C4-2B (cell line): ENCODE measurements at regions not wholly inside any gene's neighbourhood (a gene's known extent, or its start where the extent isn't known, plus 50 kb on each side); places are given as distances from the start of the nearest gene placed in this dataset.

Experiments
- ZFX ChIP-seq: fragments of 450-650 bp; IDR thresholded peaks from 2 replicates; pipeline ENCODE4 v1.6.1; 2017
- TF ChIP-seq, protein P1 (sequence below): fragments of 450-650 bp; conservative IDR thresholded peaks from 2 replicates; pipeline ENCODE4 v1.5.1; 2017; ENCODE audit warnings: mild to moderate bottlenecking

DNA sequence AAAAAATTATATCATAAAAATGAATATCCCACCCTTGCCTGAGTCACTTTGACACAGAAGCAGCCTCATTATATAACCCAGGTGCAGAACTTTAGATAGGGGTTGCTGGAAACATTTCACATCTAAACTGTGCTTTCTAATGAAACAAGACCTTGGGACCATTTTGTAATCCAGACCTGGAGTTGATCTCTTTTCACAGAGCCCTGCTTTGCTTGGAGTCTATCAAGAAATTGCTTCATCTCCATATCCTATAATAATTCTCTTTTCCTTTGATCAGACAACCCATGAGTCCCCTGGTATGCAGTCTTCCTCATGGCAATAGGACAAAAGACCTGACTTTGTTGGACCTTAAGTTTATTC is 76.3 kb downstream of the HSD17B6 start:
- TF ChIP-seq, protein P1, sequence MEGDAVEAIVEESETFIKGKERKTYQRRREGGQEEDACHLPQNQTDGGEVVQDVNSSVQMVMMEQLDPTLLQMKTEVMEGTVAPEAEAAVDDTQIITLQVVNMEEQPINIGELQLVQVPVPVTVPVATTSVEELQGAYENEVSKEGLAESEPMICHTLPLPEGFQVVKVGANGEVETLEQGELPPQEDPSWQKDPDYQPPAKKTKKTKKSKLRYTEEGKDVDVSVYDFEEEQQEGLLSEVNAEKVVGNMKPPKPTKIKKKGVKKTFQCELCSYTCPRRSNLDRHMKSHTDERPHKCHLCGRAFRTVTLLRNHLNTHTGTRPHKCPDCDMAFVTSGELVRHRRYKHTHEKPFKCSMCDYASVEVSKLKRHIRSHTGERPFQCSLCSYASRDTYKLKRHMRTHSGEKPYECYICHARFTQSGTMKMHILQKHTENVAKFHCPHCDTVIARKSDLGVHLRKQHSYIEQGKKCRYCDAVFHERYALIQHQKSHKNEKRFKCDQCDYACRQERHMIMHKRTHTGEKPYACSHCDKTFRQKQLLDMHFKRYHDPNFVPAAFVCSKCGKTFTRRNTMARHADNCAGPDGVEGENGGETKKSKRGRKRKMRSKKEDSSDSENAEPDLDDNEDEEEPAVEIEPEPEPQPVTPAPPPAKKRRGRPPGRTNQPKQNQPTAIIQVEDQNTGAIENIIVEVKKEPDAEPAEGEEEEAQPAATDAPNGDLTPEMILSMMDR, result no peak
- no peak for TF ChIP-seq ZFX
